ENCODE measurements at regions not wholly inside any gene's neighbourhood (a gene's known extent, or its start where the extent isn't known, plus 50 kb on each side); places are given as distances from the start of the nearest gene placed in this dataset.

DNA sequence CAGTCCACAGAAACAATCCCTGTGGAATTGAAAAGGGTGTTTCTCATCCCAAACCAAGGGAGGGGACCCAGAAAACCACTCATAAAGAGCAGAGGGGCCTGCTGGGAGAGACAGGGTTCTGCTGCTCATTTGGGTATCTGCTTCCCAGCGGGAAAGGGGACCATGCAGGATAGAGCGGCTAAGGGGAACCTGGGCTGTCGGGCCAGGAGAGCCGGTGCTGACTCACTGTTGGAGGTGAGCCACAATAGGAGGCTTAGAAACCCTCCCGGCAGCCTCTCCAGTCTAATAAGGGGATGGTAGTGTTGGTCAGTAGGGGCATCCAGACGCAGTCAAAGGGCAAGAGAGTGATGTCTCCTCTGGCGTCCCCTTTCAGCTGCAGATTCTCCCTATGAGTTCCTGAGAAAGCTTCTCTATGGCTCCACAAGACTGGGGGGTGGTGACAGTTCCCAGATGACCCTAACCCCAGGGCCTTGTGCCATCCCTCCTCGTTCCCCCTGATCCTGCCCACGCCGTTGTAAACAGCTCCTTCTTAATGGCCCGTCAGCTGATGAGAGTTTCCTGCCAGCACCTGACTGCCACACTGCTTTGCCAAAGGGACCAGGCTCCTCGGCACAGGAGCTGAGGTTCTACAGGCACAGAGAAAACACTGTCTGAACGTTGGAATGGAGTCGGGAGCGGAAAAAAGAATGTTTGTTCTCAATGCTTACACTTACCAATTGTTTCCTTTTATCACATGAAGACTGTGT, 646.1 kb upstream of the DEFB115 start:
- TF ChIP-seq, protein P1, sequence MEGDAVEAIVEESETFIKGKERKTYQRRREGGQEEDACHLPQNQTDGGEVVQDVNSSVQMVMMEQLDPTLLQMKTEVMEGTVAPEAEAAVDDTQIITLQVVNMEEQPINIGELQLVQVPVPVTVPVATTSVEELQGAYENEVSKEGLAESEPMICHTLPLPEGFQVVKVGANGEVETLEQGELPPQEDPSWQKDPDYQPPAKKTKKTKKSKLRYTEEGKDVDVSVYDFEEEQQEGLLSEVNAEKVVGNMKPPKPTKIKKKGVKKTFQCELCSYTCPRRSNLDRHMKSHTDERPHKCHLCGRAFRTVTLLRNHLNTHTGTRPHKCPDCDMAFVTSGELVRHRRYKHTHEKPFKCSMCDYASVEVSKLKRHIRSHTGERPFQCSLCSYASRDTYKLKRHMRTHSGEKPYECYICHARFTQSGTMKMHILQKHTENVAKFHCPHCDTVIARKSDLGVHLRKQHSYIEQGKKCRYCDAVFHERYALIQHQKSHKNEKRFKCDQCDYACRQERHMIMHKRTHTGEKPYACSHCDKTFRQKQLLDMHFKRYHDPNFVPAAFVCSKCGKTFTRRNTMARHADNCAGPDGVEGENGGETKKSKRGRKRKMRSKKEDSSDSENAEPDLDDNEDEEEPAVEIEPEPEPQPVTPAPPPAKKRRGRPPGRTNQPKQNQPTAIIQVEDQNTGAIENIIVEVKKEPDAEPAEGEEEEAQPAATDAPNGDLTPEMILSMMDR (IDR thresholded peaks at IDR 0.05) = no peak
- no peak for TF ChIP-seq POLR2AphosphoS5 (IDR thresholded peaks at IDR 0.05)
- no peak for TF ChIP-seq POLR2A (IDR thresholded peaks at IDR 0.05)
- TF ChIP-seq EP300 (IDR thresholded peaks at IDR 0.05) = no peak
